NB4 (cell line): ENCODE measurements at regions not wholly inside any gene's neighbourhood (a gene's known extent, or its start where the extent isn't known, plus 50 kb on each side); places are given as distances from the start of the nearest gene placed in this dataset.

ENCODE experiments used
- DNase-seq: peaks from one replicate; pipeline ENCODE4 v3.0.0; 2010; ENCODE audit warnings: low read depth
- H3K4me3 ChIP-seq: one replicate; pipeline ENCODE4 v1.5.1; 2011; ENCODE audit warnings: mild to moderate bottlenecking, low read depth, low read length, moderate library complexity
- CTCF ChIP-seq: IDR thresholded peaks from one replicate; pipeline ENCODE4 v1.5.1; 2012; ENCODE audit warnings: low read depth, low read length
- MAX ChIP-seq: IDR thresholded peaks from 2 replicates; pipeline ENCODE4 v1.6.1; 2011; ENCODE audit warnings: low read depth, low read length
- MYC ChIP-seq: IDR thresholded peaks from 2 replicates; pipeline ENCODE4 v1.6.1; 2011; ENCODE audit warnings: low read depth, low read length
- POLR2A ChIP-seq: IDR thresholded peaks from 2 replicates; pipeline ENCODE4 v1.6.1; 2011; ENCODE audit warnings: mild to moderate bottlenecking; ENCODE audit not compliant: insufficient read length; ENCODE audit errors: extremely low read depth

- no peak for DNase-seq
- no peak overlapping the region for H3K4me3 ChIP-seq
- TF ChIP-seq CTCF (no peak), MAX (no peak)
Observed at GRCh38 chr2:190126798-190127197, 64.3 kb upstream of the MSTN start.

GRCh38 chr2:190123956-190124355 lies 61.4 kb upstream of the MSTN start:
- no peak overlapping the region for H3K4me3 ChIP-seq
- DNase-seq, result no peak
- TF ChIP-seq MYC (no peak), CTCF (no peak), MAX (no peak), POLR2A (no peak)

GRCh38 chr2:190121971-190122370 lies 59.4 kb upstream of the MSTN start:
- H3K4me3 ChIP-seq, result no peak overlapping the region
- no peak for TF ChIP-seq MYC
- TF ChIP-seq MAX, result no peak
- no peak for TF ChIP-seq POLR2A
- peak; percentile 21 for TF ChIP-seq CTCF
- peak; percentile 37 for DNase-seq

- no peak overlapping the region for H3K4me3 ChIP-seq
- no peak for TF ChIP-seq POLR2A
- TF ChIP-seq CTCF, result no peak
- no peak for DNase-seq
Observed at GRCh38 chr2:190121305-190121704, 58.8 kb upstream of the MSTN start.

- TF ChIP-seq MYC (no peak), MAX (no peak)
- DNase-seq, result no peak
- no peak overlapping the region for H3K4me3 ChIP-seq
Observed at GRCh38 chr2:190119923-190120590, 57.5 kb upstream of the MSTN start.

- TF ChIP-seq CTCF, result no peak
- TF ChIP-seq MYC, result no peak
- TF ChIP-seq MAX, result no peak
- no peak for TF ChIP-seq POLR2A
- peak; percentile 29 for DNase-seq
- no peak overlapping the region for H3K4me3 ChIP-seq
Observed at GRCh38 chr2:190119257-190119656, 56.7 kb upstream of the MSTN start.
